HCT116 (cell line): ENCODE measurements at regions not wholly inside any gene's neighbourhood (a gene's known extent, or its start where the extent isn't known, plus 50 kb on each side); places are given as distances from the start of the nearest gene placed in this dataset.

Experiments used
- ATF3 ChIP-seq: IDR thresholded peaks from 2 replicates; pipeline ENCODE4 v1.6.1; 2012
- CEBPB ChIP-seq: IDR thresholded peaks from 2 replicates; pipeline ENCODE4 v1.6.1; 2012; ENCODE audit warnings: low read depth
- CTCF ChIP-seq, 3 experiments: fragments of 200-600 bp in 1 of 3; sonication (generic) in 1 of 3; IDR thresholded peaks in 2 of 3; conservative IDR thresholded peaks in 1 of 3; 2 replicates each; pipeline ENCODE4 v1.5.1; 2012 to 2017; ENCODE audit warnings: low read depth in 2 of 3, low read length in 2 of 3, antibody characterized with exemption in 1 of 3, borderline replicate concordance in 1 of 3, control low read depth in 1 of 3, mild to moderate bottlenecking in 1 of 3, mixed read lengths in 1 of 3, mixed run types in 1 of 3, moderate library complexity in 1 of 3; ENCODE audit not compliant: insufficient read depth in 1 of 3
- JUND ChIP-seq: IDR thresholded peaks from 2 replicates; pipeline ENCODE4 v1.6.1; 2012
- POLR2A ChIP-seq: IDR thresholded peaks from 2 replicates; pipeline ENCODE4 v1.7.0; 2011; ENCODE audit warnings: borderline replicate concordance; ENCODE audit not compliant: insufficient read depth, insufficient read length; ENCODE audit errors: extremely low read depth
- POLR2AphosphoS5 ChIP-seq: IDR thresholded peaks from 2 replicates; pipeline ENCODE4 v1.6.1; 2011; ENCODE audit warnings: mild to moderate bottlenecking, low read depth, low read length, moderate library complexity
- YY1 ChIP-seq: IDR thresholded peaks from 2 replicates; pipeline ENCODE4 v1.6.1; 2011; ENCODE audit warnings: low read length, low read depth, moderate library complexity, mild to moderate bottlenecking; ENCODE audit not compliant: insufficient replicate concordance; ENCODE audit errors: extremely low read depth
- ZNF274 ChIP-seq: fragments of 200-500 bp; sonication (Bioruptor generic); IDR thresholded peaks from 2 replicates; pipeline ENCODE4 v1.6.1; 2014; ENCODE audit warnings: mild to moderate bottlenecking, low read depth, low read length, inconsistent platforms

DNA sequence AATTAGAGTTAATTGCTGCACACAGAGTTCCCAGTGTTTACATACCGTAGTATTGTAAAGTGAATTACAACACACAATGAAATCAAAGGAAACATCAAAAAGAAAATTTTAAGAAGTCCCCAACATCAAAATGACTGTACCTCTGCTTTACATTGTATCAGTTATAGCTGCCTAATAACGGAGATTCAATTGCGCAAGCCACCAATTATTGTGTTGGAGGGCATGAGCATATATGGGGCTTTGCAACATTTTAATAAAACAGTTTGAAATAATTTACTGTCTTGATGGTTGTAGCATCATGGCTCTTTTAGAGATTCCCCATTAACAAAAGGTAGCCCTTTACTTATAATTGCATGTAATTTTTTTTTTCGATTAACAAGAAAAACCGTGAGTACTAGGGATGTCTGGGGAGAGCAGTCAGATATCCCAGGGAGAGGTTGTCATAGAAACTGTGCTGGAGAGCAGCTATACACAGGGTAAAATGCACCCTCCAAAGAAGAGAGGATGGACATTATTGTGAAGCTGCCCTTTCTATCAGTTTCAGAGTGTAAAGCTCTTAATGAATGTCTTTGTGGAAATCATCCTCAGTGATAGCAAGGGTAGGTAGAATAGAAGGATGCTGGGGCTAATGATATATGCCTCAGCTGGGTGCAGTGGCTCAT, 55.9 kb upstream of the BTG3 start:
- TF ChIP-seq YY1, result no peak
- TF ChIP-seq CTCF (IDR thresholded peaks at IDR 0.05 in 2 of 3, conservative IDR thresholded peaks at IDR 0.05 in 1 of 3; ENCODE audit: borderline replicate concordance in 1 of 3, insufficient read depth in 1 of 3, low read depth in 2 of 3, low read length in 2 of 3), result no peak
- no peak for TF ChIP-seq POLR2A
- TF ChIP-seq POLR2AphosphoS5, result no peak
- TF ChIP-seq ATF3, result no peak
- TF ChIP-seq ZNF274, result no peak
- no peak for TF ChIP-seq JUND
- no peak for TF ChIP-seq CEBPB
